ENCODE measurements at regions not wholly inside any gene's neighbourhood (a gene's known extent, or its start where the extent isn't known, plus 50 kb on each side); places are given as distances from the start of the nearest gene placed in this dataset.
"Not testable (repeated sequence)": the region's sequence is repeated elsewhere in the genome, so short reads cannot be mapped to it uniquely, and the experiment has no call there.

- TF ChIP-seq CTCF (IDR thresholded peaks at IDR 0.05), result no peak
- no peak overlapping the region for H3K27ac ChIP-seq
- H3K4me3 ChIP-seq, result no peak overlapping the region
- no peak for DNase-seq (ENCODE audit: low spot score)
Measured at GRCh38 chr5:106459541-106459940, 1211.2 kb downstream of the EFNA5 start.

- no peak for DNase-seq (ENCODE audit: low spot score)
- H3K27ac ChIP-seq, result no peak overlapping the region
- no peak overlapping the region for H3K4me3 ChIP-seq
- no peak for TF ChIP-seq CTCF (IDR thresholded peaks at IDR 0.05)
Measured at GRCh38 chr5:106454651-106455415, 1215.9 kb downstream of the EFNA5 start.

- TF ChIP-seq CTCF (IDR thresholded peaks at IDR 0.05), result no peak
- H3K27ac ChIP-seq, result no peak overlapping the region
- no peak for DNase-seq (ENCODE audit: low spot score)
- H3K4me3 ChIP-seq, result no peak overlapping the region
Measured at GRCh38 chr5:106454050-106454449, 1216.7 kb downstream of the EFNA5 start.

DNA sequence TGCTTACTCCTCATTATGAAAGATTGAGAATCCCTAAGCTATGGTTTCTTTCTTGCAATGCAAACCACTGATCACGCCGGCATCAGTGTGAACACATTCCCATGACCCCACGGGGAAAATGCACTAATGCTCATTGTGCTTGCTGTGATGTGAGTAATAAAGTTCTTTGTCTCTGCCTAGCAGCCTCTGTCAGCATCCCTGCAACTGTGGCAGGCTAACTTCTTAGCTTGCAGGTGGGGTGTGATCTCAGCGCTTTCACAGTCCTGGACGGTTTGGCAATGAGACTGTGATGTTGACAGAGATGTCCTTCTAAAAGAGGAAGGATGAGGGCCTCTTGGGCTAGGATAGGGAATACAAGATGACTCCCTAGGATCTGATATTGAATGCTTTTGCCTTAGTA lies 1218.7 kb downstream of the EFNA5 start:
- H3K27ac ChIP-seq, result no peak overlapping the region
- TF ChIP-seq CTCF (IDR thresholded peaks at IDR 0.05), result no peak
- no peak overlapping the region for H3K4me3 ChIP-seq
- no peak for DNase-seq (ENCODE audit: low spot score)

- Histone ChIP-seq H3K4me3 (no peak overlapping the region), H3K27ac (no peak overlapping the region)
- no peak for DNase-seq (ENCODE audit: low spot score)
- no peak for TF ChIP-seq CTCF (IDR thresholded peaks at IDR 0.05)
Measured at GRCh38 chr5:106443746-106444145, 1227.0 kb downstream of the EFNA5 start.

DNA sequence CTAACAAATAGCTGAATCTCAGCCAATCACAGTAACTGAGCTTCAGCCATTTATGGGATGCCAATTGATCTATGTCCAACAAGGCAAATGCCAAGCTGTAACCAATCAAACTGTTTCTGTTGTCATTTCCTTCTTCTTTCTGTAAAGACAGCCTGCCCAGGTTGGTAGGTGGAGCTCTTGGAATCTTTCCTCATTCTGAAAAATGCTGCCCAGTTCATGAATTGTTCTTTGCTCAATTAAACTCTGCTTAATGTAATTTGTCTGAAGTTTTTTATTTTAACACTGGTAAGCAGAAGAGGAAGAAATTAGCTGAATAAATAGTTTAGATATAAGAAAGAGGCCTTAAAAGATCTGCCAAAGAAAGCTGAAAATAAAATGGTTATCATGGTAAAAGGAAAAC lies 1235.6 kb downstream of the EFNA5 start:
- TF ChIP-seq CTCF (IDR thresholded peaks at IDR 0.05), result no peak
- no peak for DNase-seq (ENCODE audit: low spot score)
- H3K4me3 ChIP-seq, result no peak overlapping the region
- H3K27ac ChIP-seq, result no peak overlapping the region

GRCh38 chr5:106430733-106431132 lies 1240.0 kb downstream of the EFNA5 start:
- H3K4me3 ChIP-seq; DNase-seq (ENCODE audit: low spot score); H3K27ac ChIP-seq: not testable (repeated sequence)
